Parathyroid adenoma (tissue), 2 donors: ENCODE measurements at regions not wholly inside any gene's neighbourhood (a gene's known extent, or its start where the extent isn't known, plus 50 kb on each side); places are given as distances from the start of the nearest gene placed in this dataset.

Experiments
- H2AFZ ChIP-seq: fragments of 300-600 bp; sonication (generic); one replicate; pipeline ENCODE4 v1.7.0; 2017; ENCODE audit warnings: antibody characterized with exemption, mild to moderate bottlenecking
- H3K27ac ChIP-seq: fragments of 300-600 bp; sonication (generic); one replicate; pipeline ENCODE4 v1.7.0; 2017
- H3K27me3 ChIP-seq: fragments of 300-600 bp; sonication (generic); one replicate; pipeline ENCODE4 v1.7.0; 2017; ENCODE audit warnings: low read length; ENCODE audit not compliant: control insufficient read depth, insufficient read depth
- H3K36me3 ChIP-seq: fragments of 300-600 bp; sonication (generic); one replicate; pipeline ENCODE4 v1.7.0; 2017; ENCODE audit warnings: low read length; ENCODE audit not compliant: control insufficient read depth, insufficient read depth
- H3K4me1 ChIP-seq: fragments of 300-600 bp; sonication (generic); one replicate; pipeline ENCODE4 v1.7.0; 2017; ENCODE audit warnings: control low read depth
- H3K4me2 ChIP-seq: fragments of 300-600 bp; sonication (generic); one replicate; pipeline ENCODE4 v1.7.0; 2017; ENCODE audit warnings: low read length
- H3K4me3 ChIP-seq: fragments of 300-600 bp; sonication (generic); one replicate; pipeline ENCODE4 v1.7.0; 2017; ENCODE audit warnings: low read depth, low read length
- H3K79me2 ChIP-seq: fragments of 300-600 bp; sonication (generic); one replicate; pipeline ENCODE4 v1.7.0; 2017; ENCODE audit warnings: control low read depth
- H3K9ac ChIP-seq: fragments of 300-600 bp; sonication (generic); one replicate; pipeline ENCODE4 v1.7.0; 2017; ENCODE audit warnings: mild to moderate bottlenecking
- H3K9me3 ChIP-seq: fragments of 300-600 bp; sonication (generic); one replicate; pipeline ENCODE4 v1.7.0; 2017; ENCODE audit warnings: low read length; ENCODE audit not compliant: control insufficient read depth
- CTCF ChIP-seq: fragments of 300-600 bp; sonication (generic); IDR thresholded peaks from one replicate; pipeline ENCODE4 v1.7.0; 2017; ENCODE audit warnings: antibody characterized with exemption, mild to moderate bottlenecking
- donor health status: primary hyperparathyroidism.

GRCh38 chr15:46997501-46997900 is 719.8 kb upstream of the SEMA6D start:
- H3K27me3 ChIP-seq = no peaks in the 10 kb centered on the region
- TF ChIP-seq CTCF = no peak
- H3K9ac ChIP-seq = no peak overlapping the region

GRCh38 chr15:47003568-47003967 is 713.7 kb upstream of the SEMA6D start:
- no peaks in the 10 kb centered on the region for H3K36me3 ChIP-seq
- TF ChIP-seq CTCF = no peak
- H3K9ac ChIP-seq = no peak overlapping the region
- H3K79me2 ChIP-seq = no peaks in the 10 kb centered on the region
- no peak overlapping the region for H3K4me3 ChIP-seq
- no peaks in the 10 kb centered on the region for H3K27me3 ChIP-seq
- no peak overlapping the region for H3K27ac ChIP-seq
- H3K4me2 ChIP-seq = no peak overlapping the region
- no peaks in the 10 kb centered on the region for H3K4me1 ChIP-seq
- no peak overlapping the region for H2AFZ ChIP-seq
- H3K9me3 ChIP-seq = no peaks in the 10 kb centered on the region

More at GRCh38 chr15:46997501-46997900, 719.8 kb upstream of the SEMA6D start:
- Histone ChIP-seq H3K9me3 (no peaks in the 10 kb centered on the region), H3K4me3 (no peak overlapping the region), H3K79me2 (no peaks in the 10 kb centered on the region), H3K4me2 (no peak overlapping the region), H3K4me1 (no peaks in the 10 kb centered on the region), H2AFZ (no peak overlapping the region), H3K36me3 (no peaks in the 10 kb centered on the region), H3K27ac (no peak overlapping the region)

GRCh38 chr15:47013446-47013845 is 703.9 kb upstream of the SEMA6D start:
- Histone ChIP-seq H3K79me2 (no peaks in the 10 kb centered on the region), H3K4me1 (no peaks in the 10 kb centered on the region), H3K27ac (no peak overlapping the region), H3K9me3 (no peaks in the 10 kb centered on the region), H3K27me3 (no peaks in the 10 kb centered on the region), H3K36me3 (no peaks in the 10 kb centered on the region), H2AFZ (no peak overlapping the region), H3K4me3 (no peak overlapping the region), H3K4me2 (no peak overlapping the region), H3K9ac (no peak overlapping the region)
- no peak for TF ChIP-seq CTCF

GRCh38 chr15:47027322-47027946 is 689.9 kb upstream of the SEMA6D start:
- Histone ChIP-seq H3K27me3 (no peaks in the 10 kb centered on the region), H3K4me1 (no peaks in the 10 kb centered on the region), H3K9ac (no peak overlapping the region), H3K4me3 (no peak overlapping the region), H3K79me2 (no peaks in the 10 kb centered on the region), H3K4me2 (no peak overlapping the region), H2AFZ (no peak overlapping the region), H3K27ac (no peak overlapping the region), H3K36me3 (no peaks in the 10 kb centered on the region), H3K9me3 (no peaks in the 10 kb centered on the region)
- no peak for TF ChIP-seq CTCF
